ENCODE measurements at regions not wholly inside any gene's neighbourhood (a gene's known extent, or its start where the extent isn't known, plus 50 kb on each side); places are given as distances from the start of the nearest gene placed in this dataset.

- H3K27ac ChIP-seq (ENCODE audit: insufficient read depth, low read length), result no peak overlapping the region
- no peak overlapping the region for H4K8ac ChIP-seq (ENCODE audit: low read depth in 2 of 2, low read length in 2 of 2)
- no peak overlapping the region for H4K5ac ChIP-seq (ENCODE audit: low read depth, low read length)
- H3K56ac ChIP-seq (ENCODE audit: extremely low read depth, insufficient read depth, low read length), result no peak overlapping the region
- H3K14ac ChIP-seq (replicated peaks; ENCODE audit: low read depth, low read length), result no peak overlapping the region
- CTCF ChIA-PET, result no interaction called here
- dilution Hi-C loops (cut with HindIII; ENCODE audit: low sequenced_read_pairs, unreplicated experiment) (no loop called here), intact Hi-C loops (cut with micrococcal nuclease) (no loop called here), in situ Hi-C loops (cut with MboI; ENCODE audit: low sequenced_read_pairs) (no loop called here)
- H3K79me1 ChIP-seq (ENCODE audit: low read depth in 1 of 2, low read length in 2 of 2), result no peaks in the 10 kb centered on the region
- no peak overlapping the region for H2AK5ac ChIP-seq (ENCODE audit: low read depth, low read length)
- POLR2A ChIA-PET (ENCODE audit: unreplicated experiment), result no interaction called here
- H2BK20ac ChIP-seq (ENCODE audit: low read depth, low read length), result no peak overlapping the region
- no peak overlapping the region for H3K9ac ChIP-seq (ENCODE audit: low read depth, low read length)
- H3K27me3 ChIP-seq (ENCODE audit: control insufficient read depth, insufficient read depth, low read length), result no peaks in the 10 kb centered on the region
- no peak overlapping the region for H3K23ac ChIP-seq (ENCODE audit: low read depth, low read length)
- H3K4me2 ChIP-seq (ENCODE audit: low read depth, low read length), result no peak overlapping the region
- no peak overlapping the region for H4K91ac ChIP-seq (ENCODE audit: insufficient read depth, low read depth, low read length)
- no peak overlapping the region for H2AFZ ChIP-seq (replicated peaks; ENCODE audit: low read length, poor library complexity)
- no peak overlapping the region for H3K4ac ChIP-seq (ENCODE audit: low read depth, low read length)
- peaks cover 6% of the 10 kb centered on the region; the same call in 1 of the 2 replicates for H3K9me3 ChIP-seq (ENCODE audit: control insufficient read depth, insufficient read depth, low read length)
- H2BK120ac ChIP-seq (ENCODE audit: low read depth, low read length), result no peak overlapping the region
- DNase-seq (no peak), ATAC-seq (ENCODE audit: low read depth) (no peak)
- WGBS, 2 experiments (ENCODE audit: extremely low coverage in 2 of 2, insufficient read length in 1 of 2), result no CpG with 5 or more reads among the region's 12 CpGs
- no peaks in the 10 kb centered on the region for H3K9me1 ChIP-seq (ENCODE audit: insufficient read depth, low read length)
- H4K20me1 ChIP-seq (ENCODE audit: insufficient read depth, low read length), result no peaks in the 10 kb centered on the region
- no peak overlapping the region for H3K18ac ChIP-seq (ENCODE audit: low read depth, low read length)
- no peaks in the 10 kb centered on the region for H3K36me3 ChIP-seq (ENCODE audit: control insufficient read depth, insufficient read depth, low read length)
- H2BK5ac ChIP-seq (ENCODE audit: low read depth, low read length, poor library complexity, severe bottlenecking), result no peak overlapping the region
- H2BK15ac ChIP-seq (ENCODE audit: low read depth, low read length), result no peak overlapping the region
- TF ChIP-seq SMC3 (IDR thresholded peaks at IDR 0.05; ENCODE audit: low read depth, low read length) (no peak), BHLHE40 (IDR thresholded peaks at IDR 0.05; ENCODE audit: low read depth, low read length) (no peak), POLR2A (IDR thresholded peaks at IDR 0.05; ENCODE audit: low read depth, low read length) (no peak), RCOR1 (IDR thresholded peaks at IDR 0.05; ENCODE audit: insufficient replicate concordance, low read length) (no peak), FOS (IDR thresholded peaks at IDR 0.05; ENCODE audit: low read depth, low read length) (no peak), CEBPB (IDR thresholded peaks at IDR 0.05; ENCODE audit: low read depth, low read length) (no peak), MAZ (IDR thresholded peaks at IDR 0.05; ENCODE audit: borderline replicate concordance, low read depth, low read length) (no peak), RFX5 (IDR thresholded peaks at IDR 0.05; ENCODE audit: low read depth, low read length) (no peak), RAD21 (IDR thresholded peaks at IDR 0.05; ENCODE audit: low read length) (no peak), MAFK (IDR thresholded peaks at IDR 0.05; ENCODE audit: low read depth, low read length) (no peak)
- BruUV-seq (replicated peaks), result no TSS peak
- no peak overlapping the region for H3K4me3 ChIP-seq (ENCODE audit: insufficient read depth, low read depth, low read length)
- no peak overlapping the region for H2AK9ac ChIP-seq (replicated peaks; ENCODE audit: low read depth, low read length, poor library complexity)
- no peaks in the 10 kb centered on the region for H3K4me1 ChIP-seq (ENCODE audit: control insufficient read depth, insufficient read depth, low read length)
Observed at GRCh38 chr6:19538096-19538495, 299.1 kb upstream of the ID4 start.

Data from IMR-90 (cell line).